ENCODE measurements at regions not wholly inside any gene's neighbourhood (a gene's known extent, or its start where the extent isn't known, plus 50 kb on each side); places are given as distances from the start of the nearest gene placed in this dataset.
"Not testable (repeated sequence)": the region's sequence is repeated elsewhere in the genome, so short reads cannot be mapped to it uniquely, and the experiment has no call there.

DNA sequence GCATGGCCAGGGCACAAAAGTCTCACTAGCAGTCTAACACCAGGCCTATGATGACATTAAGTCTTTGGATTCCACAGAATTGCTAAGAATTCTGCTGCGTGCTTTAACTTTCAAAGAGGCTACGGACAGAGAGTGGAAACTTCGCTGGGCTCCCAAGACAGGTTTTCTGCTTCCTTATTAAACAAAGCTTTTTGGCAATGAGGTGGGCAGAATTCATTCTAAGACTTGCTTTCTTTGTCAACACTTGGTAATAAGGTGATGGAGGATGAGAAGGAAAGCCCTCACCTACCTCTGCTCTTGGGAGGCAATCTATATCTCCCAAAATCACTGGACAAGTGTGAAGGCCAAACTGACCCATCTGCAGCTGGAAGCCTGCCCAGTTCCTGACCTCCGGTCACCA lies 231.9 kb downstream of the ATPSCKMT start:
- Histone ChIP-seq H3K4me3 (no peak overlapping the region), H3K36me3 (no peaks in the 10 kb centered on the region), H3K27me3 (no peaks in the 10 kb centered on the region), H3K9me3 (peaks cover 0 to 7% (median 0%) of the 10 kb centered on the region in 3 donors), H3K4me1 (no peaks in the 10 kb centered on the region), H3K27ac (no peak overlapping the region)
- WGBS, 2 donors (ENCODE audit: low coverage in 1 of 2), result 68 to 96% methylated on average over 3 to 4 of the region's 4 CpGs
- no peak for ATAC-seq
- TF ChIP-seq POLR2AphosphoS5 (IDR thresholded peaks at IDR 0.05) (no peak), POLR2A (IDR thresholded peaks at IDR 0.05) (no peak), EP300 (IDR thresholded peaks at IDR 0.05) (no peak)
- TF ChIP-seq, protein P1, sequence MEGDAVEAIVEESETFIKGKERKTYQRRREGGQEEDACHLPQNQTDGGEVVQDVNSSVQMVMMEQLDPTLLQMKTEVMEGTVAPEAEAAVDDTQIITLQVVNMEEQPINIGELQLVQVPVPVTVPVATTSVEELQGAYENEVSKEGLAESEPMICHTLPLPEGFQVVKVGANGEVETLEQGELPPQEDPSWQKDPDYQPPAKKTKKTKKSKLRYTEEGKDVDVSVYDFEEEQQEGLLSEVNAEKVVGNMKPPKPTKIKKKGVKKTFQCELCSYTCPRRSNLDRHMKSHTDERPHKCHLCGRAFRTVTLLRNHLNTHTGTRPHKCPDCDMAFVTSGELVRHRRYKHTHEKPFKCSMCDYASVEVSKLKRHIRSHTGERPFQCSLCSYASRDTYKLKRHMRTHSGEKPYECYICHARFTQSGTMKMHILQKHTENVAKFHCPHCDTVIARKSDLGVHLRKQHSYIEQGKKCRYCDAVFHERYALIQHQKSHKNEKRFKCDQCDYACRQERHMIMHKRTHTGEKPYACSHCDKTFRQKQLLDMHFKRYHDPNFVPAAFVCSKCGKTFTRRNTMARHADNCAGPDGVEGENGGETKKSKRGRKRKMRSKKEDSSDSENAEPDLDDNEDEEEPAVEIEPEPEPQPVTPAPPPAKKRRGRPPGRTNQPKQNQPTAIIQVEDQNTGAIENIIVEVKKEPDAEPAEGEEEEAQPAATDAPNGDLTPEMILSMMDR (IDR thresholded peaks at IDR 0.05), result no peak

DNA sequence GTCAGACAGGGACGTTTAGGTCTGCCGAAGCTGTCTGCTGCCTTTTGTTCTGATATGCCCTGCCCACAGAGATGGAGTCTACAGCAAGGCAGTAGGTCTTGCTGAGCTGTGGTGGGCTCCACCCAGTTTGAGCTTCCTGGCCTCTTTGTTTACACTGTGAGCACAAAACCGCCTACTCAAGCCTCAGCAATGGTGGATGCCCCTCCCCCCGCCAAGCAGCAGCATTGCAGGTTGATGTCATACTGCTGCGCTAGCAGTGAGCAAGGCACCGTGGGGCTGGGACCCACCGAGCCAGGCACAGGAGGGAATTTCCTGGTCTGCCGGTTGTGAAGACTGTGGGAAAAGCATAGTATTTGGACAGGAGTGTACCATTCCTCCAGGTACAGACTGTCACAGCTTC lies 233.1 kb downstream of the ATPSCKMT start:
- not testable (repeated sequence) for H3K9me3 ChIP-seq, H3K4me1 ChIP-seq, H3K36me3 ChIP-seq, ATAC-seq, H3K27ac ChIP-seq, H3K4me3 ChIP-seq, H3K27me3 ChIP-seq
- 60% methylated on average over 1 of the region's 8 CpGs; no CpG with 5 or more reads in 1 of the 2 donors for WGBS, 2 donors (ENCODE audit: low coverage in 1 of 2)

DNA sequence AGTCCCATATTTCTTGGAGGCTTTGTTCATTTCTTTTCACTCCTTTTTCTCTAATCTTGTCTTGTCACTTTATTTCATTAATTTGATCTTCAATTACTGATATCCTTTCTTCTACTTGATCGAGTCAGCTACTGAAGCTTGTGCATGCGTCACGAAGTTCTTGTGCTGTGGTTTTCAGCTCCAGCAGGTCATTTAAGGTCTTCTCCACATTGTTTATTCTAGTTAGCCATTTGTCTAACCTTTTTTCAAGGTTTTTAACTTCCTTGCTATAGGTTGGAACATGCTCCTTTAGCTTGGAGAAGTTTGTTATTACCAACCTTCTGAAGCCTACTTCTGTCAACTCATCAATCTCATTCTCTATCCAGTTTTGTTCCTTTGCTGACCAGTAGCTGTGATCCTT lies 234.0 kb downstream of the ATPSCKMT start:
- 81 to 92% methylated on average over 3 of the region's 3 CpGs for WGBS, 2 donors (ENCODE audit: low coverage in 1 of 2)
- not testable (repeated sequence) for H3K9me3 ChIP-seq, H3K27me3 ChIP-seq, ATAC-seq, H3K27ac ChIP-seq, H3K4me3 ChIP-seq, H3K36me3 ChIP-seq, H3K4me1 ChIP-seq

DNA sequence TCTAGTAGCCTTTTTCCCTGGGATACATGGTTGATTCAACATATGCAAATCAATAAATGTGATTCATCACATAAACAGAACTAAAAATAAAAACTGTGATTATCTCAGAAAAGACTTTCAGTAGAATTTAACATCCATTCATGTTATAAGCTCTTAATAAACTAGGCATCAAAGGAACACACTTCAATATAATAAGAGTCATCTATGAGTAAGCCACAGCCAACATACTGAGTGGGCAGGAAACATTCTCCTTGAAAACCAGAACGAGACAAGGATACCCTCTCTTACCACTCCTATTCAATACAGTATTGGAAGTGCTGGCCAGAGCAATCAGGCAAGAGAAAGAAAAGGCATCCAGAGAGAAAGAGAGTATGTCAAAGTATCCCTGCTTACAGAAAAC lies 239.9 kb downstream of the ATPSCKMT start:
- Histone ChIP-seq H3K27me3 (no peaks in the 10 kb centered on the region), H3K4me3 (no peak overlapping the region), H3K27ac (no peak overlapping the region), H3K4me1 (no peaks in the 10 kb centered on the region), H3K36me3 (no peaks in the 10 kb centered on the region), H3K9me3 (no peaks in the 10 kb centered on the region)
- no peak for TF ChIP-seq POLR2A (IDR thresholded peaks at IDR 0.05)
- TF ChIP-seq POLR2AphosphoS5 (IDR thresholded peaks at IDR 0.05), result no peak
- TF ChIP-seq, protein P1 (IDR thresholded peaks at IDR 0.05), result no peak
- no peak for ATAC-seq
- WGBS, 2 donors (ENCODE audit: low coverage in 1 of 2), result 40 to 57% methylated on average over 1 of the region's 1 CpG

DNA sequence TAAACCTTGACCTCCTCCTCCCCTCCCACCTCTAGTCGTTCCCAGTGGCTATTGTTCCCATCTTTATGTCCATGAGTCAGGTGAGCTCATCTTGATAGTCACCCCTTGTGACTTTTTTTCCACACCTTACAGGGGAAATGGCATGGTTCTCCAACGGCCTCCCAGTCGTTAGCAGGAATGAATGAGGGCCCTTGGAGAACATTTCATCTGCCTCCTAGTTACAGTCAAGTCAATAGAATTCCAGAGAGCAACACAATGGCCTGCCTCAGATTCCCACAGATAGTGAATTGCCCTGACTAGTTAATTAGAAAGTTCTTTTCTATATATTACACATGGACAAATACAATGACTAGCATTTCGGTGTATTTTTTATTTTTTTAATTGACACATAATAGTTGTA lies 262.6 kb downstream of the ATPSCKMT start:
- H3K36me3 ChIP-seq, result no peaks in the 10 kb centered on the region
- WGBS, 2 donors (ENCODE audit: low coverage in 1 of 2), result 43 to 74% methylated on average over 4 of the region's 4 CpGs
- no peak overlapping the region for H3K27ac ChIP-seq
- H3K27me3 ChIP-seq, result no peaks in the 10 kb centered on the region
- TF ChIP-seq EP300 (IDR thresholded peaks at IDR 0.05), result no peak
- no peak for TF ChIP-seq POLR2AphosphoS5 (IDR thresholded peaks at IDR 0.05)
- TF ChIP-seq POLR2A (IDR thresholded peaks at IDR 0.05), result no peak
- TF ChIP-seq, protein P1 (IDR thresholded peaks at IDR 0.05), result no peak
- no peaks in the 10 kb centered on the region for H3K4me1 ChIP-seq
- H3K4me3 ChIP-seq, result no peak overlapping the region
- no peak for ATAC-seq
- no peaks in the 10 kb centered on the region for H3K9me3 ChIP-seq

DNA sequence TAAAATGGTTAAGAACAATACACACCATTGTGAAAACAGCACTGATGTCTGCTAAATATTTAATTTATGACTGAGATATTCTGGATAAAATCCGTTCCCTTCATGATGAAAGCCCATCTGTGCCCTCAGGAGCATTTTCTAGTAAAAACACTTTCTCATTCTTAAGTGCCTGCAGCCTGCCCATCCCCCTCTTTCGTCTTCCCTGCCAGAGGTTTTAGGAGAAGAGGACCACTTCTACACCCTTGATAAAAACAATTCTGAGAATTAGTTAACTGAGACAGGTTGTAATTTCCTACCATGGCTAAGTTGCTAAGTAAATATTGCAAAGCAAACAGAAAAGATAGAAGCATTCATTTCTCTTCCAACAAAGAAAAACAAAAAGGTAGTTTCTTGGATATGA lies 272.6 kb downstream of the ATPSCKMT start:
- Histone ChIP-seq H3K4me1 (no peaks in the 10 kb centered on the region), H3K27ac (no peak overlapping the region), H3K9me3 (no peaks in the 10 kb centered on the region), H3K36me3 (no peaks in the 10 kb centered on the region), H3K27me3 (no peaks in the 10 kb centered on the region), H3K4me3 (no peak overlapping the region)
- 26 to 45% methylated on average over 2 of the region's 2 CpGs for WGBS, 2 donors (ENCODE audit: low coverage in 1 of 2)
- ATAC-seq, result no peak
- no peak for TF ChIP-seq POLR2A (IDR thresholded peaks at IDR 0.05)

DNA sequence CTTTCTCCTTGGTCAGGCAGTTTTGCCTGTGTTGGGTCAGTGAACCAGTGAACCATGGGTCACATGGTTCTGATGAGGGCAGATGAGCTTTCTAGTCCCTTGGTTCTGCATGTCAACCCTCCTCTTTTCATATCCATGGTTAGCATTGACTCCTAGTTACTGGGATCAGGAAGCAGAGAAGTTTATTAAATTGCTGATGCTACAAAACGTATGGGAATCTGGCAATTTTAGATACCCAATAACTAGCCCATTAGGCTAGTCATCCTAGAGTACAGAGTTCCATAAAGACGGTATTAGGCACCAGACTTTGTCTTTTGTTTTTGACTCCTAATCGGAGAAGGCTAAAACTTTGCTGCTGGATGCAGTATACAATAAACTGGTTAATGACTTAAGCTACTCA lies 273.1 kb downstream of the ATPSCKMT start:
- H3K4me1 ChIP-seq, result no peaks in the 10 kb centered on the region
- WGBS, 2 donors (ENCODE audit: low coverage in 1 of 2), result 73 to 76% methylated on average over 3 of the region's 3 CpGs
- H3K36me3 ChIP-seq, result no peaks in the 10 kb centered on the region
- TF ChIP-seq POLR2AphosphoS5 (IDR thresholded peaks at IDR 0.05) (no peak), EP300 (IDR thresholded peaks at IDR 0.05) (no peak), POLR2A (IDR thresholded peaks at IDR 0.05) (no peak)
- TF ChIP-seq, protein P1 (IDR thresholded peaks at IDR 0.05), result no peak
- ATAC-seq, result no peak
- no peaks in the 10 kb centered on the region for H3K27me3 ChIP-seq
- H3K27ac ChIP-seq, result no peak overlapping the region
- H3K9me3 ChIP-seq, result no peaks in the 10 kb centered on the region
- H3K4me3 ChIP-seq, result no peak overlapping the region

Measured in gastroesophageal sphincter (tissue), 4 donors.